CD4-positive, alpha-beta T cell treated with Interferon gamma for 1 hour (primary cell): ENCODE measurements at regions not wholly inside any gene's neighbourhood (a gene's known extent, or its start where the extent isn't known, plus 50 kb on each side); places are given as distances from the start of the nearest gene placed in this dataset.

ENCODE experiments used
- DNase-seq: peaks from one replicate; pipeline ENCODE4 v3.0.0-alpha.2; 2020

- no peak for DNase-seq
These were observed 100.9 kb upstream of the CCDC150 start for GRCh38 chr2:196538646-196539045.

DNA sequence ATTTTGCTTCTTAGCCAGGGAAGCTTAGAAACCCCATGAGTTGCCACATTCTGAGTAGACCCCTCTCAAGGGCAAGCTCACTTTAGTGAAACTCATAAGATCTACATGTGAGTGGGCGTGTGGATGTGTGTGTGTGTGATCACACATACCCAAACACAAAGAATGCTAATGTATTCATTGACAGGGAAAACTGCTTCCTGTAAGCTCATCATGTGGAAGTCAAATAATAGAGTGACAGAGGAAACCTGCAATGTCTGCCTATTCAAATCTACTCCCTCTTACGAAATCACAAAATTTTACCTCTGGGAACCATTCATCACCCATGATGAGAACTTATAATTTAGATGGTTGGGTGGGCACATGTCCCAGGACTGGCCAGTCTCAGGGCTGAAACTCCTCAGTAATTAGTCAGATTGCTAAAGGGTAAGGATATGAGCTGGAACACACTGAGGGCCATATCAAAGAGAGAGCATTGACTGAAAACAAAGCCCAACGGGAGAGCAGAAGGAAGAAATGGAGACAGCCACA, 94.5 kb upstream of the CCDC150 start:
- DNase-seq, result no peak

DNA sequence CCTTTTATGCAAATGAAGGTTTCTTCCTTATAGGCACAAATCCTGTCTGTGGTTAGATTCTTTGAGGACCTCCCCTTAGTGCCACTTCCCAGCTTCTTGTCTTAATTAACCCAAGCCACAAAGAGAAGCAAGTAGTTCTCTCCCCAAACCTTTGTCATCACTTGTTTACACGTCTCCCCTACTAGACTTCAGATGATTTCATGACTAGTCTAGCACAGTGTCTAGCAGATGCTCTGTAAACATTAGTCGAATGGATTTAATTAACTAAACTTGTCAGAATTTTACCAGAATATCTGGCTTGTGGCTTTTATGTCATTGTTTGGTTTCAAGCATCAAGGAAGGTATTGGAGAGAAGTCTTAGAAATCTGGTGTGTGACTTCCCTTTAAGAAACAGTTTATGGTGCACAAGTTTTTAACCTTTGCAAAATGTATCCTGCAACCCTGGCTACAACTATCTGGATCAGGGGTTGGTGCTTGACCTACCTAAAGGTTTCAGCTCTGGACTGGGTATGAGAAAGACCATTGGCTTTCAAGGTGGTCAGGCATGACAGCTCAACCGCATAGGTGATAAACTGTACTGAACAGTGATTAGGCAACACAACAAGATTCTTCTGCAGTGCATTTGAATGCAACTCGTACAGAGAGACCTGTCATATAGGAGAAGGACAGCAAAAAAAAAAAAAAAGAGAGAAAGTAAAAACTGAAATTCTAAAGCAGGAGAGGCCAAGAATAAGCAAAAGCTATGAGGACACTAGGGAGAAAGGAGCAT, 93.2 kb upstream of the CCDC150 start:
- DNase-seq, result no peak

DNA sequence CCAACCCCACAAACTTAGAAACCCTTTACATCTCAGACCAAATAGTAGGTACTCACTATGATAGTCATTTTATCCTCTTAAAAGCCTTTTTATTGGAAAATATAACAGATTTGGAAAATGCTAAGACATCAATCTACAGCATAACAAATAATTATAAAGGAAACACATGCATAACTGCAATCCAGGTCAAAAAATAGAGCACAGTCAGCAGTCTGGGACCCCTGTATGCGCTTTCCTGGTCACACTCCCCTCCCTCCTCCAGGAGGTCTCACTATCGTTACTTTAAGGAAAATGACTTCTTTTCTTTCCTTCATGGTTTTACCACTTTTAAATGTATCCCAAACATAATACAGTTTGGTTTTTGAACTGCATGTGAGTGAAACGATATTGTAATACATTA, 90.5 kb upstream of the CCDC150 start:
- no peak for DNase-seq

DNA sequence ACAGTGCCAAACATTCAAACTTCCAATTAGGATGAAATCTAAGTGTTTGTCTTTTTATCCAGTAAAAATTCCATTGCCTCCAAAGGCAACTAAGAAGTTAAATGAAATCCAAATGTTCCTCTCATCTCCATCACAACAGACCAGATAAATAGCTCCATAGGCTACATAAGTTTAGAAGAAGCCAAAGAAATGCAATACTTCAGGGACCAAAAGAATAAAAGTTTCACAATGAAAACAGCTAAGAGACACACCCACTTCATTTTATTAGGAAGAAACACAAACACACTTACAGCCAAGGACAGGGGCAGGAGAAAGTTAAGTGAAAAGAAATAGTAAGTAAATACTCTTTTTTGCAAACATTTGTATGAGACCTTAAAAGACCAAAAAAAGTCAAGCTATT, 88.5 kb upstream of the CCDC150 start:
- no peak for DNase-seq

DNA sequence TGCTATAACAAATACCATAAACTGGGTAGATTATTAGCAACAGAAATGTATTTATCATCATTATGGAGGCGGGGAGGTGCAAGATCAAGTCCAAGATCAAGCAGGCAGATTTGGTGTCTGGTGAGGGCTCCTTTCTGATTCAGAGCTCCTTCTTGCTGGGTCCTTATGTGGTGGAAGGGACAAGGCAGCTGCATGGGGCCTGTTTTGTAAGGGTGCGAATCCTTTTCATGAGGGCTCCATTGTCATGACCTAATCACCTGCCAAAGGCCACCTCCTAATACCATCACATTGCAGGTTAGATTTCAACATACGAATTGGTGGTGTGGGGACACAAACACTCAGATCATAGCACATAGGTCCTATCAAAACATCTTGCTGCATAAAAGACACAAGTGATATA, 84.4 kb upstream of the CCDC150 start:
- no peak for DNase-seq

DNA sequence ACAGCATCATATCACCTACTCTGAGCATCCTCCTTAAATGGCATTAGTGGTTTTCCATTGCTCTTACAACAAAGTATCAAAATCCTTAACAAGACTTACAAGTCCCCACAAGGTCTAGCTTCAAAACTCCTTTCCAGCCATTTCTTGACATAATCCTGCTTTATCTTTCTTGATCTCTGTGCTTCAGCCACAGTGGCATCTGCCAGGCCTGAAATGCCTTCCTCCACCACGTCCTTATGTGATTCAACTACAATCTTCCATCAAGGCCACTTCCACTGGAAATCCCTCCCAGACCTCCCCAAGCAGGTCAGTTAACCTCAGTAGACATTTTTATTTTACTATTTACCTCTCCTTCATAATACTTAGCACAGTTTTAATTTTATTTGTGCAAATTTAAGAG, 83.8 kb upstream of the CCDC150 start:
- DNase-seq, result no peak

- no peak for DNase-seq
These were observed 81.0 kb upstream of the CCDC150 start for GRCh38 chr2:196558497-196558896.

GRCh38 chr2:196563876-196564275, 75.6 kb upstream of the CCDC150 start:
- no peak for DNase-seq

- DNase-seq, result no peak
These were observed 74.3 kb upstream of the CCDC150 start for GRCh38 chr2:196565106-196565765.

- DNase-seq, result no peak
These were observed 73.5 kb upstream of the CCDC150 start for GRCh38 chr2:196565982-196566381.

DNA sequence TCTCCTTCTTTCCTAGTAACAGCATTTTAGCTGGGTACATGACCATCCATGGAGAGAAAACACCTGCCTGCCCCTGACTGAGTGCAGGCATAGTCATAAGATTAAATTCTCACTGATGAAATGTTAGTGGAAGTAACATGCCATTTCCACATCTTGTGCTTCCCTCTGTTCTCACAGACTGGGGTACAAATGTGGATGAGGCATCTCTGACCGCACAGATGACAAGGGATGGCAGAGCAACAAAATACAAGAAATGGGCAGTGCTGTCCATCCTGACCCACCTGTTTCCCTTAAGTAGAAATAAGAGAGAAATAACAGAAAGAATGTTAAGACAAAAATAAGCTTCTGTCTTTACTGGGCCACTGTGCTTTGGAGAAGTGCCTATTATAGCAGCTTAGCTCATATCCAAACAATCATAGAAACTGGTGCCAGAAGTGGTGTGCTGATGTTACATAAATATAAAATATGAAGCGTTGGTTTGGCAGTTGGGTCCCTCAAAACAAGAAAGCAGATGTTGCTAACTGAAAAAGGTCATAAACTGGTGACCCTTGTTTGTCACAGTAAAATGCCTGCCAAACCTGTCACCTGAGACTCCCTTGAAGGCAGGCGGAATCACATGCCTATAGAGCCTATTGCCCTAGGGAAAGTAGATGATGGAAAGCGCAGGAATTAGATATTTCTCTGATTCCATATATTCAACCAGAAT, 72.4 kb upstream of the CCDC150 start:
- no peak for DNase-seq

- no peak for DNase-seq
These were observed 71.0 kb upstream of the CCDC150 start for GRCh38 chr2:196568506-196568905.

GRCh38 chr2:196584903-196585302, 54.6 kb upstream of the CCDC150 start:
- no peak for DNase-seq

DNA sequence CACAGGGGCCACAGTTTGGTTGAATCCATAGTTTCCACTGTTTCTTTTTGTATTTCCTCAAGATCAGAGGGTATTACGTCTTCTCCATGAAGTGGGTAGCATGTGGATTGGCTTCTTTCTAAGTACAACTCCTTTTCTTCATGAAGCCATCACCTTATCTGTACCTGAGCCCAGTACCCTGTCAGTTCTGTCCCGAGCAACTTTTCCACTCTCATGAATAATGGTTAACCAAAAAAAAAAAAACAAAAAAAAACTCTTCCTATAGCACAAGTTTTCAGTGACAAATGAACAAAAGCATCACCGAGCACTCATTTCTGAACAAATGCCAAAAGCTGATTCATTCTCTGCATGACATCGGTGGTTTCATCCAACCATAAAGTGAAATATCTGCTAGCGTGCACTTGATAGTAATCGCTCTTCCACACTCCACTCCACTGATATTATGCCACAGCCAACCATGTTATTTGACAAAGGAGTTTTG, 53.0 kb upstream of the CCDC150 start:
- DNase-seq, result no peak

GRCh38 chr2:196587056-196587455, 52.5 kb upstream of the CCDC150 start:
- no peak for DNase-seq

GRCh38 chr2:196587739-196588138, 51.8 kb upstream of the CCDC150 start:
- no peak for DNase-seq

DNA sequence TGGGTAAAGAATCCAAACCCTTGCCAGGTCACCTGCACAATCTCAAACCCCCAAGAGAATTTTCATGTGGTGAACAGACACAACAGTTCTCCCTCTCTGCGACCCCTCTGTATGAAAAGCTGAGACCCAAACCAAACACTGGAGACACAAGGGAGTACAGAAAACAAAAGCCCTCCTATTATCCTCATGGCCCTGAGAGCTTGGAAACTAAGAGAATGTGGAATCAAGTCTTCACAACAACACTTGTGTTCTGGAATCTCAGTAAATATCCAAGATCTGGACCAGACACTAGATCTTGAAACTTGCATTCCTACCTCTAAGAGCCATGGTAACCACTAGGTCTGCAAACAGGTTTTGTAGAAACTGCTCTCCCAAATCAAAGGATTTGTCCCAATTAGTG, 50.1 kb upstream of the CCDC150 start:
- DNase-seq, result no peak
